ENCODE measurements at regions not wholly inside any gene's neighbourhood (a gene's known extent, or its start where the extent isn't known, plus 50 kb on each side); places are given as distances from the start of the nearest gene placed in this dataset.

DNA sequence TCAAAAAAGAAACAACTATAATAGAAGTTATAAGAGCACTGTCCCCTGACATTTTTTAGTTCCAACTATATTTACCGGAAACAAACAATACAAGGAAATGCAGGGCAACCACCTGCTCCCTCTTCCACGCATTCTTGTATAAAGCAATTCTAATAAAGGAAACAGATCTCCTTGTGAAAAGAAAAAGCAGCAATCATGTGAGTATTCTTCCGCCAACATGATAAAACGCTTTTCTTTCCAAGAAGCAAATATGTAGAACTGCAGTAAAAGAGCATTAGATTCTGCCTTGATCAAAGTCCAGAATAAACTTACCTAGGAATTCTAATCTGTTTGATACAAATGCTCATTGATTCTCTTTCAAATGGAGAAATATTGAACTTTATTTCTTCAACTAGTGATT lies 230.3 kb downstream of the CNTN3 start:
- TF ChIP-seq, protein P1, sequence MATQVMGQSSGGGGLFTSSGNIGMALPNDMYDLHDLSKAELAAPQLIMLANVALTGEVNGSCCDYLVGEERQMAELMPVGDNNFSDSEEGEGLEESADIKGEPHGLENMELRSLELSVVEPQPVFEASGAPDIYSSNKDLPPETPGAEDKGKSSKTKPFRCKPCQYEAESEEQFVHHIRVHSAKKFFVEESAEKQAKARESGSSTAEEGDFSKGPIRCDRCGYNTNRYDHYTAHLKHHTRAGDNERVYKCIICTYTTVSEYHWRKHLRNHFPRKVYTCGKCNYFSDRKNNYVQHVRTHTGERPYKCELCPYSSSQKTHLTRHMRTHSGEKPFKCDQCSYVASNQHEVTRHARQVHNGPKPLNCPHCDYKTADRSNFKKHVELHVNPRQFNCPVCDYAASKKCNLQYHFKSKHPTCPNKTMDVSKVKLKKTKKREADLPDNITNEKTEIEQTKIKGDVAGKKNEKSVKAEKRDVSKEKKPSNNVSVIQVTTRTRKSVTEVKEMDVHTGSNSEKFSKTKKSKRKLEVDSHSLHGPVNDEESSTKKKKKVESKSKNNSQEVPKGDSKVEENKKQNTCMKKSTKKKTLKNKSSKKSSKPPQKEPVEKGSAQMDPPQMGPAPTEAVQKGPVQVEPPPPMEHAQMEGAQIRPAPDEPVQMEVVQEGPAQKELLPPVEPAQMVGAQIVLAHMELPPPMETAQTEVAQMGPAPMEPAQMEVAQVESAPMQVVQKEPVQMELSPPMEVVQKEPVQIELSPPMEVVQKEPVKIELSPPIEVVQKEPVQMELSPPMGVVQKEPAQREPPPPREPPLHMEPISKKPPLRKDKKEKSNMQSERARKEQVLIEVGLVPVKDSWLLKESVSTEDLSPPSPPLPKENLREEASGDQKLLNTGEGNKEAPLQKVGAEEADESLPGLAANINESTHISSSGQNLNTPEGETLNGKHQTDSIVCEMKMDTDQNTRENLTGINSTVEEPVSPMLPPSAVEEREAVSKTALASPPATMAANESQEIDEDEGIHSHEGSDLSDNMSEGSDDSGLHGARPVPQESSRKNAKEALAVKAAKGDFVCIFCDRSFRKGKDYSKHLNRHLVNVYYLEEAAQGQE (IDR thresholded peaks at IDR 0.05; ENCODE audit: insufficient read depth in 1 of 2, low read depth in 2 of 2, low read length in 2 of 2), result no peak
- TF ChIP-seq POLR2AphosphoS5 (IDR thresholded peaks at IDR 0.05; ENCODE audit: low read depth, low read length), result no peak
- TF ChIP-seq SIN3A (IDR thresholded peaks at IDR 0.05; ENCODE audit: borderline replicate concordance, insufficient read depth, low read length), result no peak
- TF ChIP-seq TAF1 (IDR thresholded peaks at IDR 0.05; ENCODE audit: borderline replicate concordance, insufficient read depth, low read length), result no peak
- TF ChIP-seq FOXP2 (optimal IDR thresholded peaks at IDR 0.05; ENCODE audit: borderline replicate concordance, extremely low read depth, extremely low read length, insufficient read depth), result no peak

Measured in PFSK-1 (cell line).